H1 (cell line): ENCODE measurements at regions not wholly inside any gene's neighbourhood (a gene's known extent, or its start where the extent isn't known, plus 50 kb on each side); places are given as distances from the start of the nearest gene placed in this dataset.

Experiments used
- CTCF ChIA-PET: fragments of 300-600 bp; sonication (Branson Sonifier 250); formaldehyde crosslinking; loops from one replicate; lab custom pipeline; 2021; ENCODE audit not compliant: partially characterized antibody; lab: Charles Lee
- POLR2A ChIA-PET: fragments of 300-600 bp; sonication (Branson Sonifier 250); formaldehyde crosslinking; loops from one replicate; lab custom pipeline; 2021; ENCODE audit warnings: inconsistent platforms; ENCODE audit not compliant: partially characterized antibody; lab: Charles Lee
- DNase-seq, 2 experiments: peaks; one replicate each; pipeline versions ENCODE4 v3.0.0 to v3.0.0-alpha.2; 2010 to 2022; ENCODE audit warnings: low spot score in 2 of 2, low read depth in 1 of 2, mixed read lengths in 1 of 2
- FAIRE-seq: peaks from 2 replicates; lab custom pipeline; 2011; peaks lifted over from hg19 to GRCh38; lab: Jason Lieb, UNC
- H2AFZ ChIP-seq: 2 replicates; pipeline ENCODE4 v1.8.1; 2012; ENCODE audit warnings: low read length, inconsistent platforms
- H2AK5ac ChIP-seq: 2 replicates; pipeline ENCODE4 v1.6.1; 2013; ENCODE audit warnings: low read depth, low read length
- H2BK120ac ChIP-seq: replicated peaks from 2 replicates; pipeline ENCODE3; 2013; ENCODE audit warnings: low read depth, low read length, inconsistent platforms
- H2BK12ac ChIP-seq: 2 replicates; pipeline ENCODE4 v1.6.1; 2013; ENCODE audit warnings: low read depth, low read length
- H2BK15ac ChIP-seq: 2 replicates; pipeline ENCODE4 v1.6.1; 2013; ENCODE audit warnings: low read length
- H2BK20ac ChIP-seq: 2 replicates; pipeline ENCODE4 v1.6.1; 2013; ENCODE audit warnings: low read length
- H2BK5ac ChIP-seq: 2 replicates; pipeline ENCODE4 v1.6.1; 2013; ENCODE audit warnings: low read depth, low read length
- H3K14ac ChIP-seq: 2 replicates; pipeline ENCODE4 v1.6.1; 2013; ENCODE audit warnings: inconsistent platforms; ENCODE audit not compliant: insufficient read length
- H3K18ac ChIP-seq: 2 replicates; pipeline ENCODE4 v1.6.1; 2013; ENCODE audit warnings: low read length; ENCODE audit errors: extremely low read depth
- H3K23ac ChIP-seq: 2 replicates; pipeline ENCODE4 v1.6.1; 2013; ENCODE audit warnings: inconsistent platforms; ENCODE audit not compliant: insufficient read length
- H3K23me2 ChIP-seq: 2 replicates; pipeline ENCODE4 v1.6.1; 2013; ENCODE audit warnings: low read depth, low read length
- H3K27ac ChIP-seq: 2 replicates; pipeline ENCODE4 v1.6.1; 2011; ENCODE audit warnings: low read depth, low read length, inconsistent platforms
- H3K27me3 ChIP-seq, 4 experiments: replicated peaks in 1 of 4; 1 replicate in 1 of 4; 2 replicates in 3 of 4; pipeline versions ENCODE4 v1.6.1 to v1.8.1; 2011 to 2013; ENCODE audit warnings: low read length in 3 of 4, mild to moderate bottlenecking in 3 of 4, inconsistent platforms in 2 of 4, mixed read lengths in 2 of 4, moderate library complexity in 1 of 4; ENCODE audit not compliant: control insufficient read depth in 3 of 4, insufficient read depth in 3 of 4; ENCODE audit errors: extremely low read depth in 1 of 4
- H3K36me3 ChIP-seq, 4 experiments: 2 replicates each; pipeline versions ENCODE4 v1.6.1 to v1.8.1; 2011 to 2013; ENCODE audit warnings: mild to moderate bottlenecking in 4 of 4, low read length in 3 of 4, moderate library complexity in 2 of 4, control low read depth in 1 of 4, inconsistent platforms in 1 of 4; ENCODE audit not compliant: insufficient read depth in 4 of 4, control insufficient read depth in 2 of 4
- H3K4ac ChIP-seq: replicated peaks from 2 replicates; pipeline ENCODE3; 2013; ENCODE audit warnings: low read length, low read depth, mixed read lengths, inconsistent platforms; ENCODE audit not compliant: insufficient read length
- H3K4me1 ChIP-seq, 4 experiments: replicated peaks in 1 of 4; 1 replicate in 1 of 4; 2 replicates in 3 of 4; pipeline versions ENCODE4 v1.6.1 to v1.8.1; 2011 to 2013; ENCODE audit warnings: low read length in 3 of 4, inconsistent platforms in 2 of 4, mixed read lengths in 1 of 4; ENCODE audit not compliant: insufficient read depth in 4 of 4, control insufficient read depth in 3 of 4
- H3K4me2 ChIP-seq, 2 experiments: 2 replicates each; pipeline versions ENCODE4 v1.6.1 to v1.8.1; 2011 to 2013; ENCODE audit warnings: low read depth in 2 of 2, low read length in 2 of 2, control low read depth in 1 of 2, inconsistent platforms in 1 of 2, mild to moderate bottlenecking in 1 of 2; ENCODE audit not compliant: insufficient read depth in 1 of 2
- H3K4me3 ChIP-seq, 4 experiments: fragments of 200-600, 300-600 bp in 1 of 4; sonication (generic), shearing (Covaris generic), sonication (Bioruptor Twin) in 1 of 4; 2 replicates each; pipeline versions ENCODE4 v1.5.1 to v1.8.1; 2011 to 2016; ENCODE audit warnings: low read length in 4 of 4, low read depth in 3 of 4, control low read depth in 2 of 4, inconsistent platforms in 2 of 4, mild to moderate bottlenecking in 2 of 4, mixed read lengths in 1 of 4, moderate library complexity in 1 of 4; ENCODE audit not compliant: insufficient read depth in 2 of 4; ENCODE audit errors: extremely low read depth in 1 of 4
- H3K56ac ChIP-seq: replicated peaks from 2 replicates; pipeline ENCODE3; 2013; ENCODE audit warnings: low read depth, mild to moderate bottlenecking, mixed read lengths, low read length, inconsistent platforms; ENCODE audit not compliant: insufficient read length
- H3K79me1 ChIP-seq: 2 replicates; pipeline ENCODE4 v1.6.1; 2013; ENCODE audit warnings: low read depth, low read length, control low read depth
- H3K79me2 ChIP-seq, 2 experiments: 2 replicates each; pipeline versions ENCODE4 v1.6.1 to v1.8.1; 2012 to 2013; ENCODE audit warnings: low read length in 2 of 2, mild to moderate bottlenecking in 2 of 2, inconsistent platforms in 1 of 2; ENCODE audit not compliant: insufficient read depth in 2 of 2, control insufficient read depth in 1 of 2
- H3K9ac ChIP-seq, 4 experiments: replicated peaks in 1 of 4; 1 replicate in 1 of 4; 2 replicates in 3 of 4; pipeline versions ENCODE4 v1.6.1 to v1.8.1; 2011 to 2013; ENCODE audit warnings: low read depth in 3 of 4, low read length in 3 of 4, control low read depth in 2 of 4, mild to moderate bottlenecking in 2 of 4, moderate library complexity in 2 of 4, inconsistent platforms in 1 of 4; ENCODE audit errors: extremely low read depth in 1 of 4
- H3K9me3 ChIP-seq, 2 experiments: 2 replicates each; pipeline versions ENCODE4 v1.6.1 to v1.8.1; 2012 to 2013; ENCODE audit warnings: mild to moderate bottlenecking in 2 of 2, moderate library complexity in 2 of 2, control low read depth in 1 of 2, inconsistent platforms in 1 of 2, low read depth in 1 of 2, low read length in 1 of 2, mixed read lengths in 1 of 2; ENCODE audit not compliant: insufficient read depth in 2 of 2
- H4K20me1 ChIP-seq, 2 experiments: replicated peaks in 1 of 2; 2 replicates each; pipeline versions ENCODE3 to v1.8.1; 2011 to 2013; ENCODE audit warnings: inconsistent platforms in 2 of 2, low read length in 2 of 2, mild to moderate bottlenecking in 1 of 2; ENCODE audit not compliant: insufficient read depth in 2 of 2, control insufficient read depth in 1 of 2
- H4K5ac ChIP-seq: 2 replicates; pipeline ENCODE4 v1.6.1; 2013; ENCODE audit warnings: low read length, low read depth, mixed read lengths, inconsistent platforms; ENCODE audit not compliant: insufficient read length
- H4K8ac ChIP-seq: 2 replicates; pipeline ENCODE4 v1.8.0; 2013; ENCODE audit warnings: mild to moderate bottlenecking, moderate library complexity, low read length, inconsistent platforms; ENCODE audit not compliant: insufficient read depth; ENCODE audit errors: extremely low read depth
- H4K91ac ChIP-seq: replicated peaks from 2 replicates; pipeline ENCODE3; 2013; ENCODE audit warnings: low read length, mixed read lengths, inconsistent platforms; ENCODE audit not compliant: insufficient read length
- EP300 ChIP-seq, 2 experiments: IDR thresholded peaks; 1 replicate in 1 of 2; 2 replicates in 1 of 2; pipeline ENCODE4 v1.6.1; 2011 to 2012; ENCODE audit warnings: low read depth in 2 of 2, low read length in 2 of 2, mild to moderate bottlenecking in 2 of 2, borderline replicate concordance in 1 of 2, inconsistent platforms in 1 of 2, moderate library complexity in 1 of 2
- EZH2 ChIP-seq: fragments of 200-600 bp; sonication (generic); IDR thresholded peaks from 2 replicates; pipeline ENCODE4 v1.7.1; 2012; ENCODE audit warnings: low read depth, mild to moderate bottlenecking, moderate library complexity, low read length, inconsistent platforms; ENCODE audit not compliant: severe bottlenecking
- SAP30 ChIP-seq: fragments of 300-600 bp; sonication (generic); IDR thresholded peaks from 2 replicates; pipeline ENCODE4 v1.7.1; 2012; ENCODE audit warnings: low read length, moderate library complexity, mild to moderate bottlenecking, inconsistent platforms; ENCODE audit not compliant: insufficient read depth, insufficient replicate concordance
- SUZ12 ChIP-seq: fragments of 200-600 bp; sonication (generic); IDR thresholded peaks from 2 replicates; pipeline ENCODE4 v1.6.1; 2012; ENCODE audit warnings: mild to moderate bottlenecking, inconsistent platforms, low read length, moderate library complexity, mixed read lengths
- TCF12 ChIP-seq: IDR thresholded peaks from 2 replicates; pipeline ENCODE4 v1.6.1; 2011; ENCODE audit warnings: low read depth, mild to moderate bottlenecking, low read length
- USF2 ChIP-seq: IDR thresholded peaks from 2 replicates; pipeline ENCODE4 v1.6.1; 2011; ENCODE audit warnings: low read length, improper control_type of control experiment
- WGBS, 2 experiments: shearing (Covaris generic) in 1 of 2; methylation state at CpG; one replicate each; pipeline versions ENCODE4 v1.1.6 to v1.1.7; 2013 to 2015; ENCODE audit warnings: low lambda C conversion rate in 2 of 2, mixed read lengths in 2 of 2, inconsistent platforms in 1 of 2, low coverage in 1 of 2, missing lambda C conversion rate in 1 of 2; ENCODE audit not compliant: insufficient replicate concordance in 2 of 2, insufficient coverage in 1 of 2, insufficient read length in 1 of 2; ENCODE audit errors: extremely low coverage in 1 of 2, missing lambda C conversion rate in 1 of 2; 5-methylcytosine and 5-hydroxymethylcytosine counted together
- TF ChIP-seq, protein P1 (sequence below), 3 experiments: IDR thresholded peaks; 1 replicate in 2 of 3; 2 replicates in 1 of 3; pipeline versions ENCODE4 v1.5.1 to v1.6.1; 2011; ENCODE audit warnings: low read length in 3 of 3, mild to moderate bottlenecking in 3 of 3, inconsistent platforms in 2 of 3, low read depth in 1 of 3, moderate library complexity in 1 of 3; ENCODE audit not compliant: insufficient read depth in 1 of 3; ENCODE audit errors: control extremely low read depth in 1 of 3

- WGBS, 2 experiments, result 92% methylated on average over 4 of the region's 4 CpGs; no CpG with 5 or more reads in 1 of the 2 experiments
- Histone ChIP-seq H2AFZ (no peak overlapping the region), H3K18ac (no peak overlapping the region), H3K79me1 (no peaks in the 10 kb centered on the region), H3K56ac (no peak overlapping the region), H3K14ac (no peak overlapping the region), H3K9me3 (no peaks in the 10 kb centered on the region), H3K4me2 (no peak overlapping the region), H2AK5ac (no peak overlapping the region), H4K8ac (no peak overlapping the region), H3K23ac (no peak overlapping the region), H3K27ac (no peak overlapping the region), H3K4ac (no peak overlapping the region), H3K27me3 (no peaks in the 10 kb centered on the region), H3K4me1 (no peaks in the 10 kb centered on the region), H2BK15ac (no peak overlapping the region), H4K20me1 (no peaks in the 10 kb centered on the region), H2BK5ac (no peak overlapping the region), H3K79me2 (no peaks in the 10 kb centered on the region), H3K4me3 (no peak overlapping the region), H3K23me2 (no peaks in the 10 kb centered on the region), H3K36me3 (no peaks in the 10 kb centered on the region), H3K9ac (no peak overlapping the region), H2BK20ac (no peak overlapping the region), H4K5ac (no peak overlapping the region), H2BK120ac (no peak overlapping the region), H2BK12ac (no peak overlapping the region), H4K91ac (no peak overlapping the region)
- POLR2A ChIA-PET, result no interaction called here
- CTCF ChIA-PET, result interaction anchor here (0.6 kb wide), 1 partner anchor 44 kb away, joined by 3 read pairs; no protein-coding TSS in a partner anchor
- no peak for DNase-seq
- TF ChIP-seq TCF12, result no peak
- TF ChIP-seq SUZ12, result no peak
- TF ChIP-seq EZH2, result no peak
- TF ChIP-seq, protein P1, sequence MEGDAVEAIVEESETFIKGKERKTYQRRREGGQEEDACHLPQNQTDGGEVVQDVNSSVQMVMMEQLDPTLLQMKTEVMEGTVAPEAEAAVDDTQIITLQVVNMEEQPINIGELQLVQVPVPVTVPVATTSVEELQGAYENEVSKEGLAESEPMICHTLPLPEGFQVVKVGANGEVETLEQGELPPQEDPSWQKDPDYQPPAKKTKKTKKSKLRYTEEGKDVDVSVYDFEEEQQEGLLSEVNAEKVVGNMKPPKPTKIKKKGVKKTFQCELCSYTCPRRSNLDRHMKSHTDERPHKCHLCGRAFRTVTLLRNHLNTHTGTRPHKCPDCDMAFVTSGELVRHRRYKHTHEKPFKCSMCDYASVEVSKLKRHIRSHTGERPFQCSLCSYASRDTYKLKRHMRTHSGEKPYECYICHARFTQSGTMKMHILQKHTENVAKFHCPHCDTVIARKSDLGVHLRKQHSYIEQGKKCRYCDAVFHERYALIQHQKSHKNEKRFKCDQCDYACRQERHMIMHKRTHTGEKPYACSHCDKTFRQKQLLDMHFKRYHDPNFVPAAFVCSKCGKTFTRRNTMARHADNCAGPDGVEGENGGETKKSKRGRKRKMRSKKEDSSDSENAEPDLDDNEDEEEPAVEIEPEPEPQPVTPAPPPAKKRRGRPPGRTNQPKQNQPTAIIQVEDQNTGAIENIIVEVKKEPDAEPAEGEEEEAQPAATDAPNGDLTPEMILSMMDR (IDR thresholded peaks at IDR 0.05; ENCODE audit: control extremely low read depth in 1 of 3, insufficient read depth in 1 of 3, low read depth in 1 of 3, low read length in 3 of 3), result no peak
- no peak for TF ChIP-seq EP300 (IDR thresholded peaks at IDR 0.05; ENCODE audit: borderline replicate concordance in 1 of 2, low read depth in 2 of 2, low read length in 2 of 2)
- TF ChIP-seq SAP30, result no peak
- TF ChIP-seq USF2, result no peak
- FAIRE-seq, result no peak
These were observed 135.3 kb downstream of the YIPF5 start for GRCh38 chr5:144035046-144035740.
